IPS DF 19.7 (cell line): ENCODE measurements at regions not wholly inside any gene's neighbourhood (a gene's known extent, or its start where the extent isn't known, plus 50 kb on each side); places are given as distances from the start of the nearest gene placed in this dataset.
"Not testable (repeated sequence)": the region's sequence is repeated elsewhere in the genome, so short reads cannot be mapped to it uniquely, and the experiment has no call there.

Source experiments
- DNase-seq: peaks from one replicate; pipeline ENCODE4 v3.0.0-alpha.2; 2013; ENCODE audit warnings: low read depth, low spot score

GRCh38 chr4:170425040-170425439, 335.3 kb upstream of the AADAT start:
- no peak for DNase-seq

- DNase-seq, result no peak
Measured at GRCh38 chr4:170423137-170423536, 333.4 kb upstream of the AADAT start.

GRCh38 chr4:170420255-170420693, 330.5 kb upstream of the AADAT start:
- DNase-seq, result no peak

- no peak for DNase-seq
Measured at GRCh38 chr4:170414961-170415360, 325.2 kb upstream of the AADAT start.

- no peak for DNase-seq
Measured at GRCh38 chr4:170414360-170414759, 324.6 kb upstream of the AADAT start.

GRCh38 chr4:170413951-170414350, 324.2 kb upstream of the AADAT start:
- no peak for DNase-seq

GRCh38 chr4:170400361-170400760, 310.6 kb upstream of the AADAT start:
- no peak for DNase-seq

GRCh38 chr4:170399581-170400293, 310.0 kb upstream of the AADAT start:
- DNase-seq, result no peak

- DNase-seq, result no peak
Measured at GRCh38 chr4:170398218-170398617, 308.5 kb upstream of the AADAT start.

- DNase-seq, result no peak
Measured at GRCh38 chr4:170395773-170396172, 306.0 kb upstream of the AADAT start.

GRCh38 chr4:170391066-170391740, 301.4 kb upstream of the AADAT start:
- DNase-seq, result no peak

- DNase-seq, result no peak
Measured at GRCh38 chr4:170389411-170389810, 299.7 kb upstream of the AADAT start.

GRCh38 chr4:170388255-170388654, 298.5 kb upstream of the AADAT start:
- no peak for DNase-seq

GRCh38 chr4:170386971-170387370, 297.2 kb upstream of the AADAT start:
- no peak for DNase-seq

GRCh38 chr4:170386511-170386910, 296.8 kb upstream of the AADAT start:
- DNase-seq, result no peak

- DNase-seq, result peak; percentile 38
Measured at GRCh38 chr4:170374770-170375169, 285.0 kb upstream of the AADAT start.

GRCh38 chr4:170348945-170349344, 259.2 kb upstream of the AADAT start:
- no peak for DNase-seq

- not testable (repeated sequence) for DNase-seq
Measured at GRCh38 chr4:170347191-170347590, 257.4 kb upstream of the AADAT start.

GRCh38 chr4:170339522-170339921, 249.8 kb upstream of the AADAT start:
- no peak for DNase-seq

GRCh38 chr4:170336238-170336775, 246.6 kb upstream of the AADAT start:
- DNase-seq, result no peak

GRCh38 chr4:170325599-170325998, 235.8 kb upstream of the AADAT start:
- DNase-seq, result no peak

GRCh38 chr4:170323623-170324022, 233.9 kb upstream of the AADAT start:
- DNase-seq, result no peak

- DNase-seq, result no peak
Measured at GRCh38 chr4:170307182-170307581, 217.4 kb upstream of the AADAT start.
